Neutrophil (primary cell): ENCODE measurements at regions not wholly inside any gene's neighbourhood (a gene's known extent, or its start where the extent isn't known, plus 50 kb on each side); places are given as distances from the start of the nearest gene placed in this dataset.
"Not testable (repeated sequence)": the region's sequence is repeated elsewhere in the genome, so short reads cannot be mapped to it uniquely, and the experiment has no call there.

Experiments
- H3K27ac ChIP-seq: fragments of 200-600 bp; sonication (generic); 2 replicates; pipeline ENCODE4 v1.5.1; 2016; ENCODE audit warnings: mild to moderate bottlenecking, moderate library complexity
- H3K27me3 ChIP-seq: fragments of 200-600 bp; sonication (generic); 2 replicates; pipeline ENCODE4 v1.6.0; 2016; ENCODE audit warnings: mild to moderate bottlenecking
- H3K36me3 ChIP-seq: fragments of 200-600 bp; sonication (generic); 2 replicates; pipeline ENCODE4 v1.5.1; 2017
- H3K4me1 ChIP-seq, 2 experiments: fragments of 200-600 bp in 1 of 2; sonication (generic) in 1 of 2; 1 replicate in 1 of 2; 2 replicates in 1 of 2; pipeline versions ENCODE4 v1.5.1 to v1.6.1; 2013 to 2016; ENCODE audit warnings: low read depth in 1 of 2, low read length in 1 of 2, mild to moderate bottlenecking in 1 of 2, moderate library complexity in 1 of 2; ENCODE audit not compliant: control insufficient read depth in 1 of 2, insufficient read depth in 1 of 2
- H3K4me3 ChIP-seq, 2 experiments: fragments of 200-600 bp in 1 of 2; sonication (generic) in 1 of 2; 1 replicate in 1 of 2; 2 replicates in 1 of 2; pipeline ENCODE4 v1.5.1; 2013 to 2016; ENCODE audit warnings: low read depth in 1 of 2, low read length in 1 of 2, mild to moderate bottlenecking in 1 of 2, moderate library complexity in 1 of 2
- H3K9me3 ChIP-seq: fragments of 200-600 bp; sonication (generic); 2 replicates; pipeline ENCODE4 v1.5.1; 2016
- CTCF ChIP-seq: fragments of 200-600 bp; sonication (generic); IDR thresholded peaks from 2 replicates; pipeline ENCODE4 v1.5.1; 2016; ENCODE audit warnings: antibody characterized with exemption

DNA sequence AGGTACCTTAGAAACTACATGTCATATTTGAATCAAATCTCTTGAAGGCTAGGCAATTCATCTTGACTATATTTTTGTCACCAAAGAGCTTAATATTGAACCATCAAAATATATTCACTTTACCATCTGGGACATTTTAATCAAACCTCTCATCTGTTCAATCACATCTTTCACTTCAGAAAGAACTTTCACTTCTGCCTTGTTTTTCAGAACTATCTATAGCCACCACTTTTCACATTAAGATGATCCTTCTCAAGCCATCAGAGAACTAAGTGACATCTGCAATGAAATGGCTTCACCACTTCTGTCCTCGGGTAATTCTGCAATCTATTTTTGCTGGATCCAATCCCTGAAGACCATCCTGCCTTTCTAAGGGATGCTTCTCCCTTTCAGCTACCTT lies 57.8 kb downstream of the OR2B2 start:
- no peak overlapping the region for H3K27ac ChIP-seq
- H3K4me3 ChIP-seq: no peak overlapping the region
- no peaks in the 10 kb centered on the region for H3K4me1 ChIP-seq
- no peak for TF ChIP-seq CTCF
- H3K27me3 ChIP-seq: peaks cover 20% of the 10 kb centered on the region
- no peaks in the 10 kb centered on the region for H3K36me3 ChIP-seq
- H3K9me3 ChIP-seq: no peaks in the 10 kb centered on the region

DNA sequence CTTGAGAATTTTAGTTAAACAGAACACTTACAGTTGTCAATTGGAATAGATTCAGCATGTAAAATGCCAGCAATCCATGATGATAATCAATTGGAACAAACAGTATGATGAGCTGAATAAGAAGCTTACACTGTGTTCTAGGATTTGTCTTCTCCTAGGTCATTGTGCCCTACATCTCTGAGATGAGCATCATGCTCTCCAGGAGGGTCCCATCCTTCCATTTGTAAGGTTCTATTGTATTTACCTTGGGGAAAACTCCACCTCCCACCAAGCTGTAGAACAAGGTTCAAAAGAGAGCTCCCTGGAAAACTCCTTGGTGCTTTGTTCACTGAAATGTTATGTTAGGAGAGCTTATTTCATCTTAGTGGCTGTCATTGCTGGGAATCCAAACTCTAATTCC lies 60.8 kb downstream of the OR2B2 start:
- Histone ChIP-seq H3K27ac (no peak overlapping the region), H3K36me3 (no peaks in the 10 kb centered on the region), H3K27me3 (peaks cover 17% of the 10 kb centered on the region), H3K4me3 (no peak overlapping the region), H3K4me1 (no peaks in the 10 kb centered on the region), H3K9me3 (no peaks in the 10 kb centered on the region)
- no peak for TF ChIP-seq CTCF

- peaks cover 17% of the 10 kb centered on the region for H3K27me3 ChIP-seq
- not testable (repeated sequence) for H3K36me3 ChIP-seq, H3K9me3 ChIP-seq, H3K4me1 ChIP-seq, H3K27ac ChIP-seq, H3K4me3 ChIP-seq
Measured at GRCh38 chr6:27849001-27849400, 63.2 kb downstream of the OR2B2 start.

- peaks cover 17% of the 10 kb centered on the region for H3K27me3 ChIP-seq
- no peak overlapping the region for H3K4me3 ChIP-seq
- H3K9me3 ChIP-seq: no peaks in the 10 kb centered on the region
- H3K36me3 ChIP-seq: no peaks in the 10 kb centered on the region
- no peak for TF ChIP-seq CTCF
- no peak overlapping the region for H3K27ac ChIP-seq
- H3K4me1 ChIP-seq: no peaks in the 10 kb centered on the region
Measured at GRCh38 chr6:27847706-27848105, 64.5 kb downstream of the OR2B2 start.

GRCh38 chr6:27840572-27840971 lies 71.6 kb downstream of the OR2B2 start:
- no peaks in the 10 kb centered on the region for H3K36me3 ChIP-seq

More at GRCh38 chr6:27840572-27840971, 71.6 kb downstream of the OR2B2 start:
- H3K9me3 ChIP-seq: no peaks in the 10 kb centered on the region
- H3K27ac ChIP-seq: no peak overlapping the region
- peaks cover 37 to 39% of the 10 kb centered on the region in 2 experiments for H3K4me1 ChIP-seq
- no peak overlapping the region for H3K4me3 ChIP-seq
- no peaks in the 10 kb centered on the region for H3K27me3 ChIP-seq
- no peak for TF ChIP-seq CTCF
